Myocyte (in vitro differentiated cells): ENCODE measurements at regions not wholly inside any gene's neighbourhood (a gene's known extent, or its start where the extent isn't known, plus 50 kb on each side); places are given as distances from the start of the nearest gene placed in this dataset.

Experiments used
- DNase-seq: peaks from one replicate; pipeline ENCODE4 v3.0.0-alpha.2; 2012; ENCODE audit warnings: low read depth

GRCh38 chr15:39458131-39458530, 122.7 kb upstream of the THBS1 start:
- DNase-seq = no peak

GRCh38 chr15:39459548-39459947, 121.3 kb upstream of the THBS1 start:
- peak; percentile 47 for DNase-seq

GRCh38 chr15:39460748-39461147, 120.1 kb upstream of the THBS1 start:
- DNase-seq = no peak

- DNase-seq = peak; percentile 87
Measured at GRCh38 chr15:39461536-39462130, 119.2 kb upstream of the THBS1 start.

- peak; percentile 49 for DNase-seq
Measured at GRCh38 chr15:39462691-39463090, 118.2 kb upstream of the THBS1 start.

- no peak for DNase-seq
Measured at GRCh38 chr15:39465843-39466749, 114.8 kb upstream of the THBS1 start.

GRCh38 chr15:39466750-39467105, 114.2 kb upstream of the THBS1 start:
- DNase-seq = no peak

- DNase-seq = no peak
Measured at GRCh38 chr15:39468331-39468730, 112.5 kb upstream of the THBS1 start.

- no peak for DNase-seq
Measured at GRCh38 chr15:39468828-39469227, 112.1 kb upstream of the THBS1 start.

- DNase-seq = no peak
Measured at GRCh38 chr15:39471785-39472574, 108.9 kb upstream of the THBS1 start.

- DNase-seq = no peak
Measured at GRCh38 chr15:39472621-39473297, 108.1 kb upstream of the THBS1 start.

GRCh38 chr15:39473298-39473947, 107.5 kb upstream of the THBS1 start:
- no peak for DNase-seq

GRCh38 chr15:39474657-39475056, 106.2 kb upstream of the THBS1 start:
- no peak for DNase-seq

GRCh38 chr15:39478996-39479395, 101.9 kb upstream of the THBS1 start:
- no peak for DNase-seq

GRCh38 chr15:39479911-39480310, 101.0 kb upstream of the THBS1 start:
- peak; percentile 55 for DNase-seq

- no peak for DNase-seq
Measured at GRCh38 chr15:39482459-39482858, 98.4 kb upstream of the THBS1 start.

GRCh38 chr15:39486621-39487457, 94.0 kb upstream of the THBS1 start:
- peak; percentile 46 for DNase-seq

- DNase-seq = no peak
Measured at GRCh38 chr15:39487458-39487735, 93.5 kb upstream of the THBS1 start.

GRCh38 chr15:39488516-39488915, 92.4 kb upstream of the THBS1 start:
- no peak for DNase-seq

GRCh38 chr15:39488961-39489360, 91.9 kb upstream of the THBS1 start:
- no peak for DNase-seq
